ENCODE measurements at regions not wholly inside any gene's neighbourhood (a gene's known extent, or its start where the extent isn't known, plus 50 kb on each side); places are given as distances from the start of the nearest gene placed in this dataset.

DNA sequence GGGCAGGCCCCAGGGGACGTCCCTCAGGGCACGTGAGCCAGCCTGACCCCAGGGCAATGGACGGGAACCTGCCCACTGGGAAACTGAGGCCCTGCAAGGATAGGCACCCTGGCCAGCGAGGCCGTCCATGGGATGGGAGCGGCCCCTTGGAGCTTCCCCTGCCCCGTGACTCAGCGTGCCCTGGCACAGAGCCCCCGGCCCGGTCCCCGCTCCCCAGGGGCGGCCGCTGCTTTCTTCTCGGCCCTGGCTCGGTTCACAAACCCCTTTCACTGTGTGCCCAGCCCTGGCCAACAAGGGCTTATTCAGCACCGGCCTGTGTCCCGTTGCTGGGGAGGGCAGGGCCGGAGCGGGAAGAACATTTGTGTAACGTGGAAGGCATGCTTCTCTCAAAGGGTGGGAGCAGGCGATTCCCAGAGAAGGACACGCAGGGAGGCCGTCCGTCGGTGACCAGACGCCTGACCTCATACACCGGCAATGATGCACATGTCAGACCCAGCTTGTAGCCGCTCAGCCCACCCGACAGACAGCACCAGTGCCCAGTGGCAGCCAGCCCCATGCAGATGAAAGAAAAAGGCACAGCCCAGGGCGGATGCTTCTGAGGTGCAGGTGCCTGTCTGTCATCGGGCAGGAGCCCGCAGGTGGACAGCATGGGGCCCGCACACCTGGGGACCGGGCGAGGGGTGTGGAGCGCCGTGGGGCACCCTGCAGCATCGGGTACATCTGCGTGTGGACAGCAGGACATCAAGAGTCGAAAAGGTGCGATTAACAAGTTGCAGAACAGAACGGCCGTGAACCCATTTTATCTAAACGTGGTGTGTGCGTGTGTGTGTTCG lies 94.5 kb downstream of the PDGFA start:
- no peaks in the 10 kb centered on the region for H3K79me2 ChIP-seq
- no peaks in the 10 kb centered on the region for H4K20me1 ChIP-seq (ENCODE audit: insufficient read depth, poor library complexity, severe bottlenecking)
- no peaks in the 10 kb centered on the region for H3K36me3 ChIP-seq (replicated peaks; ENCODE audit: insufficient read depth, low read depth)
- no peak overlapping the region for H3K4me2 ChIP-seq
- H2AFZ ChIP-seq, result no peak overlapping the region
- H3K4me3 ChIP-seq, result no peak overlapping the region
- no peak overlapping the region for H3K27ac ChIP-seq
- no peaks in the 10 kb centered on the region for H3K9me3 ChIP-seq (ENCODE audit: low read depth)
- WGBS (ENCODE audit: low lambda C conversion rate, missing lambda C conversion rate), result 91% methylated on average over 38 of the region's 46 CpGs
- no peaks in the 10 kb centered on the region for H3K27me3 ChIP-seq
- no peak for DNase-seq (ENCODE audit: low spot score)
- no peaks in the 10 kb centered on the region for H3K4me1 ChIP-seq (ENCODE audit: insufficient read depth)
- TF ChIP-seq, protein P1, sequence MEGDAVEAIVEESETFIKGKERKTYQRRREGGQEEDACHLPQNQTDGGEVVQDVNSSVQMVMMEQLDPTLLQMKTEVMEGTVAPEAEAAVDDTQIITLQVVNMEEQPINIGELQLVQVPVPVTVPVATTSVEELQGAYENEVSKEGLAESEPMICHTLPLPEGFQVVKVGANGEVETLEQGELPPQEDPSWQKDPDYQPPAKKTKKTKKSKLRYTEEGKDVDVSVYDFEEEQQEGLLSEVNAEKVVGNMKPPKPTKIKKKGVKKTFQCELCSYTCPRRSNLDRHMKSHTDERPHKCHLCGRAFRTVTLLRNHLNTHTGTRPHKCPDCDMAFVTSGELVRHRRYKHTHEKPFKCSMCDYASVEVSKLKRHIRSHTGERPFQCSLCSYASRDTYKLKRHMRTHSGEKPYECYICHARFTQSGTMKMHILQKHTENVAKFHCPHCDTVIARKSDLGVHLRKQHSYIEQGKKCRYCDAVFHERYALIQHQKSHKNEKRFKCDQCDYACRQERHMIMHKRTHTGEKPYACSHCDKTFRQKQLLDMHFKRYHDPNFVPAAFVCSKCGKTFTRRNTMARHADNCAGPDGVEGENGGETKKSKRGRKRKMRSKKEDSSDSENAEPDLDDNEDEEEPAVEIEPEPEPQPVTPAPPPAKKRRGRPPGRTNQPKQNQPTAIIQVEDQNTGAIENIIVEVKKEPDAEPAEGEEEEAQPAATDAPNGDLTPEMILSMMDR (IDR thresholded peaks at IDR 0.05; ENCODE audit: poor library complexity), result no peak
- no peak for TF ChIP-seq EZH2phosphoT487 (IDR thresholded peaks at IDR 0.05; ENCODE audit: low read depth, severe bottlenecking, unreplicated experiment)
- no peak for TF ChIP-seq EZH2 (IDR thresholded peaks at IDR 0.05; ENCODE audit: borderline replicate concordance)
- H3K9me2 ChIP-seq (replicated peaks; ENCODE audit: insufficient read depth), result no peaks in the 10 kb centered on the region

DNA sequence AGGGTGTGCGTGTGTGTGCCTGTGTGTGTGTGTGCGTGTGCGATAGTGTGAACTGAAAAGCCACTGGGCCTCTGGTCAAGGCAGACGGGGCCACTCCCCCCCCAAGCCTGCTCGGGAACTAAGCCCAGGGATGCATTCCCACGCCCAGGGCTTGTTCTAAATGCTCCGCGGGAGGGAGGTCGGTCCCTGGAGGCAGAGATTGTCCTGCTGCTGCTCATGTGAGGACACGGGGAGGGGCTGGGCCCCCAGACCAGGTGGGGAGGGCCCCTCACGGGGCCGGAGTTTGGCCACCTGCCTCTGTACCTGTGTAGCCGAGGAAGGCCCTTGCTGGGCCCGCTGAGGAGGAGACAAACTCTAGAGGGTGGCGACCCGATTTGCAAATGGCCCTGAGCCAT lies 93.9 kb downstream of the PDGFA start:
- H3K27ac ChIP-seq, result no peak overlapping the region
- no peak overlapping the region for H3K4me3 ChIP-seq
- WGBS (ENCODE audit: low lambda C conversion rate, missing lambda C conversion rate), result 68% methylated on average over 16 of the region's 16 CpGs
- no peak for TF ChIP-seq EZH2 (IDR thresholded peaks at IDR 0.05; ENCODE audit: borderline replicate concordance)
- TF ChIP-seq EZH2phosphoT487 (IDR thresholded peaks at IDR 0.05; ENCODE audit: low read depth, severe bottlenecking, unreplicated experiment), result no peak
- TF ChIP-seq, protein P1 (IDR thresholded peaks at IDR 0.05; ENCODE audit: poor library complexity), result no peak
- H3K36me3 ChIP-seq (replicated peaks; ENCODE audit: insufficient read depth, low read depth), result no peaks in the 10 kb centered on the region
- no peak overlapping the region for H2AFZ ChIP-seq
- no peak overlapping the region for H3K4me2 ChIP-seq
- no peak for DNase-seq (ENCODE audit: low spot score)
- no peaks in the 10 kb centered on the region for H3K27me3 ChIP-seq
- no peaks in the 10 kb centered on the region for H3K79me2 ChIP-seq
- no peaks in the 10 kb centered on the region for H3K9me3 ChIP-seq (ENCODE audit: low read depth)
- no peaks in the 10 kb centered on the region for H3K9me2 ChIP-seq (replicated peaks; ENCODE audit: insufficient read depth)
- no peaks in the 10 kb centered on the region for H3K4me1 ChIP-seq (ENCODE audit: insufficient read depth)
- H4K20me1 ChIP-seq (ENCODE audit: insufficient read depth, poor library complexity, severe bottlenecking), result no peaks in the 10 kb centered on the region

GRCh38 chr7:426510-426909 lies 93.1 kb downstream of the PDGFA start:
- no peaks in the 10 kb centered on the region for H3K27me3 ChIP-seq
- H3K4me3 ChIP-seq, result no peak overlapping the region
- no peaks in the 10 kb centered on the region for H3K36me3 ChIP-seq (replicated peaks; ENCODE audit: insufficient read depth, low read depth)
- H3K27ac ChIP-seq, result no peak overlapping the region
- H2AFZ ChIP-seq, result no peak overlapping the region
- no peaks in the 10 kb centered on the region for H3K9me3 ChIP-seq (ENCODE audit: low read depth)
- no peaks in the 10 kb centered on the region for H3K9me2 ChIP-seq (replicated peaks; ENCODE audit: insufficient read depth)
- no peaks in the 10 kb centered on the region for H3K4me1 ChIP-seq (ENCODE audit: insufficient read depth)
- TF ChIP-seq EZH2phosphoT487 (IDR thresholded peaks at IDR 0.05; ENCODE audit: low read depth, severe bottlenecking, unreplicated experiment) (no peak), EZH2 (IDR thresholded peaks at IDR 0.05; ENCODE audit: borderline replicate concordance) (no peak)
- TF ChIP-seq, protein P1 (IDR thresholded peaks at IDR 0.05; ENCODE audit: poor library complexity), result no peak
- H4K20me1 ChIP-seq (ENCODE audit: insufficient read depth, poor library complexity, severe bottlenecking), result no peaks in the 10 kb centered on the region
- no peak overlapping the region for H3K4me2 ChIP-seq
- no peak for DNase-seq (ENCODE audit: low spot score)
- H3K79me2 ChIP-seq, result no peaks in the 10 kb centered on the region
- WGBS (ENCODE audit: low lambda C conversion rate, missing lambda C conversion rate), result 89% methylated on average over 12 of the region's 12 CpGs

Measured in hepatocyte (in vitro differentiated cells).